Epithelial cell of proximal tubule (primary cell): ENCODE measurements at regions not wholly inside any gene's neighbourhood (a gene's known extent, or its start where the extent isn't known, plus 50 kb on each side); places are given as distances from the start of the nearest gene placed in this dataset.

Experiments
- DNase-seq: peaks from one replicate; pipeline ENCODE4 v3.0.0-alpha.2; 2011; ENCODE audit warnings: low read depth
- H3K4me3 ChIP-seq: 2 replicates; pipeline ENCODE4 v1.5.1; 2011; ENCODE audit warnings: low read depth, mild to moderate bottlenecking, low read length
- CTCF ChIP-seq: conservative IDR thresholded peaks from 2 replicates; pipeline ENCODE4 v1.5.1; 2012; ENCODE audit warnings: low read depth, mild to moderate bottlenecking, low read length

- no peak overlapping the region for H3K4me3 ChIP-seq
- TF ChIP-seq CTCF = no peak
- DNase-seq = no peak
Measured at GRCh38 chr9:80893190-80893589, 796.2 kb downstream of the TLE1 start.

GRCh38 chr9:80892703-80893102 lies 796.6 kb downstream of the TLE1 start:
- no peak for TF ChIP-seq CTCF
- H3K4me3 ChIP-seq = no peak overlapping the region
- no peak for DNase-seq

- DNase-seq = no peak
- no peak overlapping the region for H3K4me3 ChIP-seq
- TF ChIP-seq CTCF = no peak
Measured at GRCh38 chr9:80890124-80890523, 799.2 kb downstream of the TLE1 start.

GRCh38 chr9:80885894-80886293 lies 803.5 kb downstream of the TLE1 start:
- H3K4me3 ChIP-seq = no peak overlapping the region
- TF ChIP-seq CTCF = peak; percentile 25
- no peak for DNase-seq

- no peak for DNase-seq
- H3K4me3 ChIP-seq = no peak overlapping the region
- TF ChIP-seq CTCF = no peak
Measured at GRCh38 chr9:80883826-80884579, 805.3 kb downstream of the TLE1 start.

GRCh38 chr9:80883426-80883825 lies 805.9 kb downstream of the TLE1 start:
- H3K4me3 ChIP-seq = no peak overlapping the region
- DNase-seq = no peak
- TF ChIP-seq CTCF = no peak

- no peak overlapping the region for H3K4me3 ChIP-seq
- TF ChIP-seq CTCF = no peak
- DNase-seq = no peak
Measured at GRCh38 chr9:80881940-80882339, 807.4 kb downstream of the TLE1 start.
